ENCODE measurements at regions not wholly inside any gene's neighbourhood (a gene's known extent, or its start where the extent isn't known, plus 50 kb on each side); places are given as distances from the start of the nearest gene placed in this dataset.
A peak's percentile ranks its signal among the peaks of the same experiment; 100 is the strongest.
"Not testable (repeated sequence)": the region's sequence is repeated elsewhere in the genome, so short reads cannot be mapped to it uniquely, and the experiment has no call there.

GRCh38 chr9:38967285-38967684 is 247.4 kb upstream of the FAM240B start:
- not testable (repeated sequence) for H3K9ac ChIP-seq (ENCODE audit: insufficient read depth in 1 of 2, low read length in 2 of 2); H3K27ac ChIP-seq (ENCODE audit: low read depth in 1 of 2, low read length in 1 of 2); H3K4me1 ChIP-seq (ENCODE audit: control insufficient read depth in 5 of 5, insufficient read depth in 5 of 5, low read length in 5 of 5); H3K36me3 ChIP-seq (ENCODE audit: control insufficient read depth in 4 of 4, insufficient read depth in 4 of 4, low read length in 4 of 4); DNase-seq; H3K4me3 ChIP-seq; H3K9me3 ChIP-seq (ENCODE audit: control insufficient read depth in 4 of 4, insufficient read depth in 3 of 4, low read length in 3 of 4); H3K27me3 ChIP-seq (ENCODE audit: control insufficient read depth in 3 of 3, insufficient read depth in 3 of 3, low read length in 2 of 3); ATAC-seq (ENCODE audit: insufficient read depth, low FRiP score)
- no CpG with 5 or more reads among the region's 3 CpGs for WGBS, 2 donors

DNA sequence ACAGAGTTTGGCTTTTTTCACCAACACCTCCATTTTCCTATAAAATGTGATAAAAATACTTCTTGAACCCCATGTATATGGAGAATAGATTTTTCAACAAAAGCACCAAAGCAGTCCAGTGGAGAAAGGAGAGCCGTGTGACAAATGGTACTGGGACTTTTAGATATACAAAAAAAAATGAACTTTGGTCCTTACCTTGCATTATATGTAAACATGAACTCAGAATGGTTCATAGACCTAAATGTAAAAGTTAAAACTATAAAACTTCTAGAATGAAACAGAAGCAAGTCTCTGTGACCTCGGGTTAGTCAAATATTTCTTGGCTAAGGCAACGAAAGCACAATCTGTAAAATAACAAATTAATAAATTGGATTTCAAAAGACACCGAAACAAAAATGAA is 239.9 kb upstream of the FAM240B start:
- DNase-seq; H3K4me3 ChIP-seq; H3K36me3 ChIP-seq (ENCODE audit: control insufficient read depth in 4 of 4, insufficient read depth in 4 of 4, low read length in 4 of 4); H3K9me3 ChIP-seq (ENCODE audit: control insufficient read depth in 4 of 4, insufficient read depth in 3 of 4, low read length in 3 of 4); ATAC-seq (ENCODE audit: insufficient read depth, low FRiP score); H3K27ac ChIP-seq (ENCODE audit: low read depth in 1 of 2, low read length in 1 of 2); H3K9ac ChIP-seq (ENCODE audit: insufficient read depth in 1 of 2, low read length in 2 of 2); H3K27me3 ChIP-seq (ENCODE audit: control insufficient read depth in 3 of 3, insufficient read depth in 3 of 3, low read length in 2 of 3); H3K4me1 ChIP-seq (ENCODE audit: control insufficient read depth in 5 of 5, insufficient read depth in 5 of 5, low read length in 5 of 5): not testable (repeated sequence)
- WGBS, 2 donors: no CpG with 5 or more reads among the region's 4 CpGs

- ATAC-seq (ENCODE audit: insufficient read depth, low FRiP score); H3K9me3 ChIP-seq (ENCODE audit: control insufficient read depth in 4 of 4, insufficient read depth in 3 of 4, low read length in 3 of 4); H3K27me3 ChIP-seq (ENCODE audit: control insufficient read depth in 3 of 3, insufficient read depth in 3 of 3, low read length in 2 of 3); H3K27ac ChIP-seq (ENCODE audit: low read depth in 1 of 2, low read length in 1 of 2); H3K4me1 ChIP-seq (ENCODE audit: control insufficient read depth in 5 of 5, insufficient read depth in 5 of 5, low read length in 5 of 5); H3K36me3 ChIP-seq (ENCODE audit: control insufficient read depth in 4 of 4, insufficient read depth in 4 of 4, low read length in 4 of 4); H3K9ac ChIP-seq (ENCODE audit: insufficient read depth in 1 of 2, low read length in 2 of 2); DNase-seq; H3K4me3 ChIP-seq: not testable (repeated sequence)
- WGBS, 2 donors: 82 to 84% methylated on average over 4 of the region's 4 CpGs
Observed at GRCh38 chr9:38955837-38956236, 235.9 kb upstream of the FAM240B start.

DNA sequence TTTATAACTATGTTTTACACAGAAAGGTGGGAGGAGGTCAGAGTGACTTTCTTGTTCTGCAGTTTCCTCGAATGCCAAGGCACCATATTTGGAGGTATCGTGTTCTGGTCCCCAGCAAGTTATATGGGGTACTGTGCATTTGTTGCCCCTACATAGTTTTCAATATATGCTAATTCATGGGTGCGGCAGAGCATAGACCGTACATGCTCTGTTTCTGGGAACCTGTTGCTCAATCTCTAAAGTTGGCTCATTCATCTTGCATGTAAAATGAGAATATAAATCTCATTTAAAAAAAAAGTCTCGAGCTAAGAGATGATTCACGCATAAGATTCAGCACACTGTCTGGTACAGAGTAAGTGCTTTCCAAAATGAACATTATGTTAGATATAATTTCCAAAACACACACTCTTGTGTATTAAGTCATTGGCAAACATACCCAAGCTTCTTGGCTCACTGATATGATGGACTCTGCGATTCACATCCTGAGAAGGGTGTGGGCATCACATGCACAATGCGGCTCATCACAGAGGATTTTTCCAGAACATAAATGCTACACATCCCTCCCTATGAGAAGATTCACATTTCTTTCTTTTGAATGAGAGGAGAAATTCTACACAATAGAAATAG is 232.9 kb upstream of the FAM240B start:
- not testable (repeated sequence) for H3K4me3 ChIP-seq; DNase-seq; H3K9me3 ChIP-seq (ENCODE audit: control insufficient read depth in 4 of 4, insufficient read depth in 3 of 4, low read length in 3 of 4); H3K27ac ChIP-seq (ENCODE audit: low read depth in 1 of 2, low read length in 1 of 2); H3K27me3 ChIP-seq (ENCODE audit: control insufficient read depth in 3 of 3, insufficient read depth in 3 of 3, low read length in 2 of 3); H3K9ac ChIP-seq (ENCODE audit: insufficient read depth in 1 of 2, low read length in 2 of 2); H3K4me1 ChIP-seq (ENCODE audit: control insufficient read depth in 5 of 5, insufficient read depth in 5 of 5, low read length in 5 of 5); H3K36me3 ChIP-seq (ENCODE audit: control insufficient read depth in 4 of 4, insufficient read depth in 4 of 4, low read length in 4 of 4)
- peak; percentile 19 for ATAC-seq (ENCODE audit: insufficient read depth, low FRiP score)
- WGBS, 2 donors: 83 to 89% methylated on average over 4 to 5 of the region's 8 CpGs

DNA sequence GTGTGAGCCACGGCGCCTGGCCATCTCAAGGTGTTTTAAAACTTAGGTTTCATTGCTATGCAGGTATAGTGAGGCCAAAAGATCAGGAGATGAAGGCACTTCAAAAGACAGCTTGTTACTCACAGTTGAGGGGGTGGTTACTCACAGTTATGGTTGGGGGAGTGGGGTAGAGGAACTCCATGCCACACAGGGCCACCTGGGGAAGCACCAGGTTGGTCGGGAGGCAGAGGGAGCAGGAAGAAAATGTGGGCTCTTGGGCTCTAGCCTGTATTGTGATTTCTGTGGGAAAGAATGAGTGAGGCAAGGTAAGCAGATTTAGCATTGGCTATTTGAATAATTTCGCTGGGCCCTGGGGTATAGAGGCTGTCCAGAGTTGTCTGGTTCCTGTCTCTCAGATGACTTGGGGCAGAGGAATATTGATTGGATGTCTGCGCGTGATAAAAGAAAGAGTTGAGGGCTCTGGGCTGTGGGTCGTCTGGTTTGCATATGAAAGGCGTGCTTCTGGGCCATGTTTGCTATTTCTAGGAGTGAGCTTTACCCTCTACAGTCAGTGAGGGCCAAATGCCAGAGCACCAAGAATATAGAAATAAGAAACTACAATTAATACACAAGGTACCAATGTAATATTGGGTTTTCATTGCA is 226.1 kb upstream of the FAM240B start:
- not testable (repeated sequence) for H3K4me3 ChIP-seq; H3K9me3 ChIP-seq (ENCODE audit: control insufficient read depth in 4 of 4, insufficient read depth in 3 of 4, low read length in 3 of 4); H3K4me1 ChIP-seq (ENCODE audit: control insufficient read depth in 5 of 5, insufficient read depth in 5 of 5, low read length in 5 of 5); H3K27me3 ChIP-seq (ENCODE audit: control insufficient read depth in 3 of 3, insufficient read depth in 3 of 3, low read length in 2 of 3); H3K36me3 ChIP-seq (ENCODE audit: control insufficient read depth in 4 of 4, insufficient read depth in 4 of 4, low read length in 4 of 4); DNase-seq; ATAC-seq (ENCODE audit: insufficient read depth, low FRiP score); H3K27ac ChIP-seq (ENCODE audit: low read depth in 1 of 2, low read length in 1 of 2); H3K9ac ChIP-seq (ENCODE audit: insufficient read depth in 1 of 2, low read length in 2 of 2)
- WGBS, 2 donors: no CpG with 5 or more reads among the region's 8 CpGs

DNA sequence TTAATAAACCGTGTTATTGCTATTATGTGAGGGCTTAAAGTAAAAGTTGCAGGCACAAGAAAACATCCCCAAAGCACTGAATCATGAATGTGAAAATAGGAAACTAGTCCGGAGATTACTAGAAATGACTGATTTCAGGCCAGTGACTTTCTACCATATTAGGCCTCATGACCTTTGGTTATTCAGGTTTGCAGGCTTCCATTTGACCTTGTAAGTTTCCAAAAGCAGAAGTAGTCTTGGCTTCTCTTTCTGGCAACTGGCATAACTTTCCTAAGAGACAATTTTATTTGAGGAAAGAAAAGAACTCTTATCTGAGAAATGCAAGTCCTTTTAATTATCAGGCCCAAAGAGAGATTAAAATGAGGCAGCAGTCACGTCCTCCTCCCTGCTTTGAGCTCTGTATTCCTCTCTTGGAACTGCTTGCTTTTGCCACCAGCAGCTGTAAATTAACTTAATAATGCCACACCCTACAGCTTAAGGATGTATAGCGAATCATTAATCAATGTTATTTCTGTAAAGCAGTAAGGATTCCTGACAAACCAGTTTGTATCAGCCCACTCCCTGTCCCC is 225.0 kb upstream of the FAM240B start:
- DNase-seq; H3K9ac ChIP-seq (ENCODE audit: insufficient read depth in 1 of 2, low read length in 2 of 2); H3K27ac ChIP-seq (ENCODE audit: low read depth in 1 of 2, low read length in 1 of 2); H3K27me3 ChIP-seq (ENCODE audit: control insufficient read depth in 3 of 3, insufficient read depth in 3 of 3, low read length in 2 of 3); ATAC-seq (ENCODE audit: insufficient read depth, low FRiP score); H3K4me1 ChIP-seq (ENCODE audit: control insufficient read depth in 5 of 5, insufficient read depth in 5 of 5, low read length in 5 of 5); H3K4me3 ChIP-seq; H3K36me3 ChIP-seq (ENCODE audit: control insufficient read depth in 4 of 4, insufficient read depth in 4 of 4, low read length in 4 of 4); H3K9me3 ChIP-seq (ENCODE audit: control insufficient read depth in 4 of 4, insufficient read depth in 3 of 4, low read length in 3 of 4): not testable (repeated sequence)
- WGBS, 2 donors: no CpG with 5 or more reads among the region's 4 CpGs

DNA sequence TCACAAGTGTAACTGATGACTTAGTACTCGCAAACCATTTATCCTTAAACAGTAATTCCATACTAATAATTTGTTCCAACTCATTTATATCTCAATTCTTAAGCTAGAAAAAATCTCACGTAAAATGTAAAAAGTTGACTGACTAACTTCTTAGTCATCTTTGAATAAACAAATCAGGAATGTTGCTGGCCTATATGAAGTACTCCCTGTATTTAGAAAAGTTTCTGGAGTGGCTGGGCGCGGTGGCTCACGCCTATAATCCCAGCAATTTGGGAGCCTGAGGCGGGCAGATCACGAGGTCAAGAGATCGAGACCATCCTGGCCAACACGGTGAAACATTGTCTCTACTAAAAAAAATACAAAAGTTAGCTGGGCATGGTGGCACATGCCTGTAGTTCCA is 220.6 kb upstream of the FAM240B start:
- not testable (repeated sequence) for DNase-seq; H3K36me3 ChIP-seq (ENCODE audit: control insufficient read depth in 4 of 4, insufficient read depth in 4 of 4, low read length in 4 of 4); H3K4me3 ChIP-seq; H3K9me3 ChIP-seq (ENCODE audit: control insufficient read depth in 4 of 4, insufficient read depth in 3 of 4, low read length in 3 of 4); H3K9ac ChIP-seq (ENCODE audit: insufficient read depth in 1 of 2, low read length in 2 of 2); H3K27me3 ChIP-seq (ENCODE audit: control insufficient read depth in 3 of 3, insufficient read depth in 3 of 3, low read length in 2 of 3); H3K4me1 ChIP-seq (ENCODE audit: control insufficient read depth in 5 of 5, insufficient read depth in 5 of 5, low read length in 5 of 5); H3K27ac ChIP-seq (ENCODE audit: low read depth in 1 of 2, low read length in 1 of 2)
- no CpG with 5 or more reads among the region's 9 CpGs for WGBS, 2 donors
- ATAC-seq (ENCODE audit: insufficient read depth, low FRiP score): peak; percentile 38

DNA sequence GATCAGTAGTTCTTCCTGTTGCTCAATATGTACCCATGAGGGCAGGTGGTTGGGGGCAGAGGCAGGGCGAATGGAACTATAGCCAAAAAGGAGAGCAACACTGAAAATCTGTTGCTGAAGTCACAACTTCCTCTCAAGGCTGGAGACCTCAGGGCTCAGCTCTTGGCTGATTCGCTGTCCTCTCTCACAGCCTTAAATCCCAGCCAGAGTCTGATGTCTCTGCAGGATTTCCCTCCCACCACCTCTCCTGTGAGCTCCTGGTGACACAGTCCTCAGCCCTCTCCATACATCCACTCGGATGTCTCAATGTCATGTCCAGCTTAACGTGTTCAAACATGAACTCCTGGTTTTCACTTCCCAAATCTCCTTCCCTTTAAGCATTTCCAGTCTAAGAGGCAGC is 218.7 kb upstream of the FAM240B start:
- not testable (repeated sequence) for H3K9ac ChIP-seq (ENCODE audit: insufficient read depth in 1 of 2, low read length in 2 of 2); H3K4me3 ChIP-seq; DNase-seq; H3K27ac ChIP-seq (ENCODE audit: low read depth in 1 of 2, low read length in 1 of 2); H3K9me3 ChIP-seq (ENCODE audit: control insufficient read depth in 4 of 4, insufficient read depth in 3 of 4, low read length in 3 of 4); H3K36me3 ChIP-seq (ENCODE audit: control insufficient read depth in 4 of 4, insufficient read depth in 4 of 4, low read length in 4 of 4); H3K4me1 ChIP-seq (ENCODE audit: control insufficient read depth in 5 of 5, insufficient read depth in 5 of 5, low read length in 5 of 5); H3K27me3 ChIP-seq (ENCODE audit: control insufficient read depth in 3 of 3, insufficient read depth in 3 of 3, low read length in 2 of 3); ATAC-seq (ENCODE audit: insufficient read depth, low FRiP score)
- 50 to 63% methylated on average over 1 of the region's 4 CpGs for WGBS, 2 donors
